Neuronal stem cell (in vitro differentiated cells): ENCODE measurements at regions not wholly inside any gene's neighbourhood (a gene's known extent, or its start where the extent isn't known, plus 50 kb on each side); places are given as distances from the start of the nearest gene placed in this dataset.

ENCODE experiments used
- DNase-seq: peaks from one replicate; pipeline ENCODE4 v3.0.0-alpha.2; 2013; ENCODE audit warnings: low spot score
- H2AFZ ChIP-seq: one replicate; pipeline ENCODE4 v1.6.1; 2013; ENCODE audit warnings: mild to moderate bottlenecking, low read length, inconsistent platforms
- H2AK5ac ChIP-seq: 2 replicates; pipeline ENCODE4 v1.6.1; 2013; ENCODE audit warnings: low read depth, mild to moderate bottlenecking, inconsistent platforms, low read length, moderate library complexity, mixed read lengths
- H2BK120ac ChIP-seq: 2 replicates; pipeline ENCODE4 v1.6.1; 2013; ENCODE audit warnings: low read depth, mild to moderate bottlenecking, inconsistent platforms, low read length, moderate library complexity, mixed read lengths
- H2BK12ac ChIP-seq: one replicate; pipeline ENCODE4 v1.6.1; 2013; ENCODE audit warnings: low read length, inconsistent platforms
- H2BK15ac ChIP-seq: 2 replicates; pipeline ENCODE4 v1.6.1; 2013; ENCODE audit warnings: mild to moderate bottlenecking, low read length, inconsistent platforms, mixed read lengths
- H2BK5ac ChIP-seq: one replicate; pipeline ENCODE4 v1.6.1; 2013; ENCODE audit warnings: inconsistent platforms, mild to moderate bottlenecking, low read length, moderate library complexity
- H3K14ac ChIP-seq: one replicate; pipeline ENCODE4 v1.6.1; 2013; ENCODE audit warnings: low read length, inconsistent platforms
- H3K18ac ChIP-seq: 2 replicates; pipeline ENCODE4 v1.6.1; 2013; ENCODE audit warnings: low read length, inconsistent platforms
- H3K23ac ChIP-seq: 2 replicates; pipeline ENCODE4 v1.6.1; 2013; ENCODE audit warnings: low read depth, mild to moderate bottlenecking, mixed read lengths, low read length, inconsistent platforms; ENCODE audit not compliant: poor library complexity
- H3K27ac ChIP-seq: replicated peaks from 3 replicates; pipeline ENCODE4 v1.5.1; 2013; ENCODE audit warnings: low read length, inconsistent platforms
- H3K27me3 ChIP-seq, 3 experiments: 2 replicates each; pipeline ENCODE4 v1.6.1; 2013; ENCODE audit warnings: low read length in 3 of 3, mild to moderate bottlenecking in 2 of 3, inconsistent platforms in 1 of 3, low read depth in 1 of 3, mixed read lengths in 1 of 3, moderate library complexity in 1 of 3; ENCODE audit not compliant: control insufficient read depth in 3 of 3, insufficient read depth in 3 of 3
- H3K36me3 ChIP-seq, 2 donors: replicated peaks in 1 of 2; 2 replicates each; pipeline ENCODE4 v1.6.1; 2013; ENCODE audit warnings: low read length in 2 of 2; ENCODE audit not compliant: control insufficient read depth in 2 of 2, insufficient read depth in 2 of 2
- H3K4ac ChIP-seq: 2 replicates; pipeline ENCODE4 v1.6.1; 2013; ENCODE audit warnings: inconsistent platforms, mild to moderate bottlenecking, low read length, moderate library complexity
- H3K4me1 ChIP-seq, 2 donors: 1 replicate in 1 of 2; 2 replicates in 1 of 2; pipeline ENCODE4 v1.6.1; 2013; ENCODE audit warnings: low read length in 2 of 2, low read depth in 1 of 2; ENCODE audit not compliant: control insufficient read depth in 2 of 2, insufficient read depth in 1 of 2
- H3K4me2 ChIP-seq: one replicate; pipeline ENCODE4 v1.6.1; 2013; ENCODE audit warnings: mild to moderate bottlenecking, low read length, inconsistent platforms; ENCODE audit not compliant: insufficient read depth, poor library complexity, severe bottlenecking
- H3K4me3 ChIP-seq, 2 donors: 2 replicates each; pipeline ENCODE4 v1.5.1; 2013; ENCODE audit warnings: low read length in 2 of 2, mild to moderate bottlenecking in 2 of 2, inconsistent platforms in 1 of 2, moderate library complexity in 1 of 2
- H3K79me1 ChIP-seq: one replicate; pipeline ENCODE4 v1.6.1; 2013; ENCODE audit warnings: low read depth, mild to moderate bottlenecking, inconsistent platforms, low read length, moderate library complexity
- H3K9ac ChIP-seq: one replicate; pipeline ENCODE4 v1.6.1; 2013; ENCODE audit warnings: mild to moderate bottlenecking, low read depth, low read length, inconsistent platforms; ENCODE audit not compliant: poor library complexity
- H3K9me3 ChIP-seq, 2 donors: replicated peaks in 1 of 2; 2 replicates each; pipeline versions ENCODE3 to v1.6.1; 2013; ENCODE audit warnings: low read length in 2 of 2, mild to moderate bottlenecking in 2 of 2, inconsistent platforms in 1 of 2, low read depth in 1 of 2, mixed read lengths in 1 of 2, moderate library complexity in 1 of 2; ENCODE audit not compliant: control insufficient read depth in 2 of 2, insufficient read depth in 1 of 2
- H4K8ac ChIP-seq: one replicate; pipeline ENCODE4 v1.6.1; 2013; ENCODE audit warnings: low read depth, mild to moderate bottlenecking, inconsistent platforms, low read length, moderate library complexity
- H4K91ac ChIP-seq: one replicate; pipeline ENCODE4 v1.6.1; 2013; ENCODE audit warnings: low read length, low read depth, mild to moderate bottlenecking, inconsistent platforms; ENCODE audit not compliant: poor library complexity
- WGBS, 2 donors: extraction: QIAGEN DNeasy Blood & Tissue Kit; methylation state at CpG; one replicate each; pipeline ENCODE4 v1.1.7; 2013; ENCODE audit warnings: missing lambda C conversion rate in 2 of 2, mixed read lengths in 1 of 2; ENCODE audit not compliant: insufficient read length in 2 of 2, insufficient replicate concordance in 1 of 2; ENCODE audit errors: extremely low coverage in 2 of 2; 5-methylcytosine and 5-hydroxymethylcytosine counted together

GRCh38 chr2:181305301-181306123, 151.7 kb upstream of the ITGA4 start:
- Histone ChIP-seq H4K91ac (no peak overlapping the region), H2AK5ac (no peak overlapping the region), H3K4me3 (no peak overlapping the region), H2BK5ac (no peak overlapping the region), H3K4ac (no peak overlapping the region), H3K18ac (no peak overlapping the region), H2BK120ac (no peak overlapping the region), H2AFZ (no peak overlapping the region), H3K14ac (no peak overlapping the region), H3K23ac (no peak overlapping the region), H3K27ac (no peak overlapping the region), H3K4me1 (peaks cover 0 to 11% of the 10 kb centered on the region in 2 donors), H3K9ac (no peak overlapping the region), H3K36me3 (no peaks in the 10 kb centered on the region), H3K79me1 (no peaks in the 10 kb centered on the region), H3K27me3 (no peaks in the 10 kb centered on the region), H4K8ac (no peak overlapping the region), H3K9me3 (no peaks in the 10 kb centered on the region), H2BK15ac (no peak overlapping the region), H3K4me2 (no peak overlapping the region), H2BK12ac (no peak overlapping the region)
- no CpG with 5 or more reads among the region's 6 CpGs for WGBS, 2 donors
- DNase-seq, result no peak

- Histone ChIP-seq H3K14ac (no peak overlapping the region), H3K4ac (no peak overlapping the region), H4K91ac (no peak overlapping the region), H3K27me3 (no peaks in the 10 kb centered on the region), H2BK15ac (no peak overlapping the region), H3K9me3 (no peaks in the 10 kb centered on the region), H2BK12ac (no peak overlapping the region), H2AK5ac (no peak overlapping the region), H3K79me1 (no peaks in the 10 kb centered on the region), H3K36me3 (no peaks in the 10 kb centered on the region), H3K23ac (no peak overlapping the region), H4K8ac (no peak overlapping the region), H3K18ac (no peak overlapping the region), H3K4me1 (peaks cover 0 to 11% of the 10 kb centered on the region in 2 donors), H2AFZ (no peak overlapping the region), H2BK5ac (no peak overlapping the region), H3K9ac (no peak overlapping the region), H3K27ac (no peak overlapping the region), H3K4me3 (no peak overlapping the region), H3K4me2 (no peak overlapping the region), H2BK120ac (no peak overlapping the region)
- no peak for DNase-seq
Observed at GRCh38 chr2:181306785-181307184, 150.4 kb upstream of the ITGA4 start.

GRCh38 chr2:181307203-181307991, 149.8 kb upstream of the ITGA4 start:
- no peak overlapping the region for H3K4ac ChIP-seq
- H3K9me3 ChIP-seq, result no peaks in the 10 kb centered on the region
- H2BK15ac ChIP-seq, result no peak overlapping the region
- H3K9ac ChIP-seq, result no peak overlapping the region
- no CpG with 5 or more reads among the region's 7 CpGs for WGBS, 2 donors
- H3K23ac ChIP-seq, result no peak overlapping the region
- H3K4me2 ChIP-seq, result no peak overlapping the region
- H2BK120ac ChIP-seq, result no peak overlapping the region
- no peaks in the 10 kb centered on the region for H3K36me3 ChIP-seq
- DNase-seq, result no peak
- no peak overlapping the region for H2BK12ac ChIP-seq
- H3K18ac ChIP-seq, result no peak overlapping the region
- no peak overlapping the region for H2AFZ ChIP-seq
- no peaks in the 10 kb centered on the region for H3K79me1 ChIP-seq
- H3K4me1 ChIP-seq, result peaks cover 0 to 11% of the 10 kb centered on the region in 2 donors
- no peak overlapping the region for H4K8ac ChIP-seq
- H2BK5ac ChIP-seq, result no peak overlapping the region
- H3K14ac ChIP-seq, result no peak overlapping the region
- H3K4me3 ChIP-seq, result no peak overlapping the region
- H3K27ac ChIP-seq, result no peak overlapping the region
- H2AK5ac ChIP-seq, result no peak overlapping the region
- no peak overlapping the region for H4K91ac ChIP-seq
- no peaks in the 10 kb centered on the region for H3K27me3 ChIP-seq

- no peaks in the 10 kb centered on the region for H3K36me3 ChIP-seq
- H3K4me3 ChIP-seq, result no peak overlapping the region
Observed at GRCh38 chr2:181308766-181309515, 148.2 kb upstream of the ITGA4 start.

More at GRCh38 chr2:181308766-181309515, 148.2 kb upstream of the ITGA4 start:
- Histone ChIP-seq H3K79me1 (no peaks in the 10 kb centered on the region), H2BK15ac (no peak overlapping the region), H3K9ac (no peak overlapping the region), H2BK120ac (no peak overlapping the region), H3K23ac (no peak overlapping the region), H3K4me1 (peaks cover 0 to 11% of the 10 kb centered on the region in 2 donors), H3K27ac (no peak overlapping the region), H3K18ac (no peak overlapping the region), H3K4ac (no peak overlapping the region), H3K14ac (no peak overlapping the region), H4K91ac (no peak overlapping the region), H3K27me3 (no peaks in the 10 kb centered on the region), H2AK5ac (no peak overlapping the region), H4K8ac (no peak overlapping the region), H2BK12ac (no peak overlapping the region), H2AFZ (no peak overlapping the region), H3K9me3 (no peaks in the 10 kb centered on the region), H3K4me2 (no peak overlapping the region), H2BK5ac (no peak overlapping the region)
- WGBS, 2 donors, result no CpG with 5 or more reads among the region's 5 CpGs
- no peak for DNase-seq
